Nephron (organoid): ENCODE measurements at regions not wholly inside any gene's neighbourhood (a gene's known extent, or its start where the extent isn't known, plus 50 kb on each side); places are given as distances from the start of the nearest gene placed in this dataset.
A peak's percentile ranks its signal among the peaks of the same experiment; 100 is the strongest.
"Not testable (repeated sequence)": the region's sequence is repeated elsewhere in the genome, so short reads cannot be mapped to it uniquely, and the experiment has no call there.

ENCODE experiments used
- H3K27ac Mint-ChIP-seq, 3 experiments: 2 replicates each; pipeline ENCODE4 v1.8.0; 2020; ENCODE audit warnings: mixed read lengths in 3 of 3, mild to moderate bottlenecking in 2 of 3, moderate library complexity in 1 of 3
- H3K27me3 Mint-ChIP-seq: 2 replicates; pipeline ENCODE4 v1.8.0; 2021; ENCODE audit warnings: low read depth, mild to moderate bottlenecking, moderate library complexity, mixed read lengths
- H3K36me3 Mint-ChIP-seq: 2 replicates; pipeline ENCODE4 v1.8.0; 2020; ENCODE audit warnings: low read depth, mixed read lengths
- H3K4me1 Mint-ChIP-seq: 2 replicates; pipeline ENCODE4 v1.8.0; 2020; ENCODE audit warnings: mixed read lengths
- H3K4me3 Mint-ChIP-seq, 3 experiments: 2 replicates each; pipeline ENCODE4 v1.8.0; 2020; ENCODE audit warnings: mild to moderate bottlenecking in 3 of 3, mixed read lengths in 3 of 3, moderate library complexity in 2 of 3
- H3K9me3 Mint-ChIP-seq: 2 replicates; pipeline ENCODE4 v1.8.0; 2020; ENCODE audit warnings: mixed read lengths
- CTCF ChIP-seq, 3 experiments: fragments of 200-600 bp; sonication (generic); IDR thresholded peaks; one replicate each; pipeline ENCODE4 v1.5.0; 2021; ENCODE audit warnings: antibody characterized with exemption in 3 of 3; ENCODE audit not compliant: unreplicated experiment in 3 of 3

GRCh38 chr4:149202117-149202516 is 613.5 kb downstream of the IQCM start:
- Mint-ChIP-seq H3K27ac (peak overlapping the region in 1 of 3 experiments; percentile 44), H3K27me3 (no peaks in the 10 kb centered on the region), H3K9me3 (no peaks in the 10 kb centered on the region), H3K4me1 (peaks cover 22% of the 10 kb centered on the region), H3K4me3 (no peak overlapping the region), H3K36me3 (no peaks in the 10 kb centered on the region)
- no peak for TF ChIP-seq CTCF (IDR thresholded peaks at IDR 0.05; ENCODE audit: unreplicated experiment in 3 of 3)

DNA sequence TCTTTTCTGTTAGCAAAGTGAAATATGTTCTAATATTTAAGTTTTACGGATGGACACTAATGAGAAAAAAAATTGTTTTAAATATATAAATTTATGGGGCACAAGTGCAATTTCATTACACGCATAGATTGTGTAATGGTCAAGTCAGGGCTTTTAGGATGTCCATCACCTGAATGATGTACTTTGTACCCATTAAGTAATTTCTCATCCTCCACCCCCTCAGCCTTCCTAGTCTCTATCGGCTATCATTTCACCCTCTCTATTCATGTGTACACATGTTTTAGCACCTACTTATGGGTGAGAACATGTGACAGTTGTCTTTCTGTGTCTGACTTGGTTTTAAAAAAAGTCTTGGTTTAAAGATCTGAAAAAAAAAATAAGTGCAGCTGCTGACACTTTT is 616.0 kb downstream of the IQCM start:
- Mint-ChIP-seq H3K4me3 (no peak overlapping the region), H3K9me3 (no peaks in the 10 kb centered on the region), H3K36me3 (no peaks in the 10 kb centered on the region), H3K27me3 (no peaks in the 10 kb centered on the region), H3K27ac (no peak overlapping the region), H3K4me1 (peaks cover 13% of the 10 kb centered on the region)
- TF ChIP-seq CTCF (IDR thresholded peaks at IDR 0.05; ENCODE audit: unreplicated experiment in 3 of 3): no peak

DNA sequence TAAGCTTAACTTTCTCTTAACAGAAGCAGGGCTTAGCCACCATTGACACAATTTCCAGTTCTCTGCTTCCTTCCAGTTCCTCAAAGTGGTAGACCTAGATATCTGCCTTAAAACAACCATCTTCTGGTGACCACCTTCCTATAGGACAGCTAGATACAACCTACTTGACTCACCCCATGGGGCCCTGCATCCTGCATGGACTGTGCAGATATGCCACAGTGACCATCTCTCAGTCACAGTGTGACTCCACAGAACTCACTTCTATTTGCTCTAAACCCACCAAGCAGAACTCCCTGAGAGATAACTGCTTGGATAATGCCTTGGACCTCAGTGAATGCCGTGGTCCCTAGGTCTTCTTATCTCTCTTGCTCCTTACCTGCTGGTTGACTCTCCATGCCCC is 621.6 kb downstream of the IQCM start:
- Mint-ChIP-seq H3K27me3 (peaks cover 3% of the 10 kb centered on the region), H3K27ac (no peak overlapping the region), H3K9me3 (no peaks in the 10 kb centered on the region), H3K4me1 (no peaks in the 10 kb centered on the region), H3K4me3 (no peak overlapping the region), H3K36me3 (no peaks in the 10 kb centered on the region)
- no peak for TF ChIP-seq CTCF (IDR thresholded peaks at IDR 0.05; ENCODE audit: unreplicated experiment in 3 of 3)

- Mint-ChIP-seq H3K4me1 (no peaks in the 10 kb centered on the region), H3K36me3 (no peaks in the 10 kb centered on the region), H3K4me3 (no peak overlapping the region), H3K9me3 (no peaks in the 10 kb centered on the region), H3K27me3 (peaks cover 3% of the 10 kb centered on the region), H3K27ac (no peak overlapping the region)
- no peak for TF ChIP-seq CTCF (IDR thresholded peaks at IDR 0.05; ENCODE audit: unreplicated experiment in 3 of 3)
Observed at GRCh38 chr4:149187726-149188125, 627.9 kb downstream of the IQCM start.

DNA sequence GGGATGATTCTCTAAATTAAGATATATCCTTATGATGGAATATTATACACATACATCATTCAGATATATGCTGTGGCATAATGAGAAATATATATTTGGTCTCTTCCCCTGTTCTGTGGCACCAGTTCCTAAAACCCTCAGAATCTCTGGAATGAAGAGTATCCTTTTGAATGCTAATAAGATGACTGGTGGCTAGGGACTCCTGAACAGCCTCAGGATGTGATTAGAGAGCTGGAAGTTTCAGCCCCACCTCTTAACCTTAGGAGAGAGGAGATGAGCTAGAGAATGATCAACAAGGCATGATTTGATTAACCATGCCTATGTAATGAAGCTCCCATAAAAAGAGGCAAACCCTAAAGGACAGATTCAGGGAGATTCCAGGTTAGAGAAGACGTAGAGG is 632.0 kb downstream of the IQCM start:
- no peak overlapping the region for H3K27ac Mint-ChIP-seq
- TF ChIP-seq CTCF (IDR thresholded peaks at IDR 0.05; ENCODE audit: unreplicated experiment in 3 of 3): no peak
- peaks cover 18% of the 10 kb centered on the region for H3K9me3 Mint-ChIP-seq
- H3K36me3 Mint-ChIP-seq: no peaks in the 10 kb centered on the region
- H3K27me3 Mint-ChIP-seq: no peaks in the 10 kb centered on the region
- no peaks in the 10 kb centered on the region for H3K4me1 Mint-ChIP-seq
- no peak overlapping the region for H3K4me3 Mint-ChIP-seq

- H3K27me3 Mint-ChIP-seq: not testable (repeated sequence)
Observed at GRCh38 chr4:149181459-149181858, 634.2 kb downstream of the IQCM start.

More at GRCh38 chr4:149181459-149181858, 634.2 kb downstream of the IQCM start:
- H3K4me3 Mint-ChIP-seq, H3K36me3 Mint-ChIP-seq, H3K4me1 Mint-ChIP-seq, H3K27ac Mint-ChIP-seq: not testable (repeated sequence)
- H3K9me3 Mint-ChIP-seq: peaks cover 32% of the 10 kb centered on the region
